OCI-LY1 (cell line): ENCODE measurements at regions not wholly inside any gene's neighbourhood (a gene's known extent, or its start where the extent isn't known, plus 50 kb on each side); places are given as distances from the start of the nearest gene placed in this dataset.

ENCODE experiments used
- H2AFZ ChIP-seq: fragments of 200-600 bp; sonication (generic), shearing (Covaris generic); 2 replicates; pipeline ENCODE4 v1.6.0; 2014; ENCODE audit warnings: antibody characterized with exemption, mild to moderate bottlenecking, low read length
- H3F3A ChIP-seq: fragments of 200-600 bp; sonication (generic), shearing (Covaris generic); 2 replicates; pipeline ENCODE4 v1.6.0; 2014; ENCODE audit warnings: mild to moderate bottlenecking, antibody characterized with exemption, low read length, moderate library complexity; ENCODE audit not compliant: insufficient read depth
- H3K27ac ChIP-seq: fragments of 200-600 bp; sonication (generic); 2 replicates; pipeline ENCODE4 v1.5.1; 2014; ENCODE audit warnings: low read length, mixed run types, mild to moderate bottlenecking, low read depth; ENCODE audit not compliant: poor library complexity, severe bottlenecking
- H3K27me3 ChIP-seq: fragments of 200-600 bp; sonication (generic); 2 replicates; pipeline ENCODE4 v1.6.0; 2014; ENCODE audit warnings: antibody characterized with exemption, mild to moderate bottlenecking, low read length, moderate library complexity; ENCODE audit not compliant: insufficient read depth
- H3K36me3 ChIP-seq: fragments of 200-600 bp; sonication (generic); 2 replicates; pipeline ENCODE4 v1.6.1; 2014; ENCODE audit warnings: mild to moderate bottlenecking, antibody characterized with exemption, low read length, moderate library complexity, mixed read lengths; ENCODE audit not compliant: insufficient read depth
- H3K4me1 ChIP-seq: fragments of 200-600 bp; sonication (generic); 2 replicates; pipeline ENCODE4 v1.5.1; 2014; ENCODE audit warnings: mild to moderate bottlenecking, low read length, moderate library complexity; ENCODE audit not compliant: insufficient read depth, severe bottlenecking
- H3K4me2 ChIP-seq: fragments of 200-600 bp; sonication (generic), shearing (Covaris generic); 2 replicates; pipeline ENCODE4 v1.6.1; 2014; ENCODE audit warnings: low read length
- H3K4me3 ChIP-seq: fragments of 200-600 bp; sonication (generic); 2 replicates; pipeline ENCODE4 v1.5.1; 2014; ENCODE audit warnings: low read length, low read depth, mild to moderate bottlenecking, mixed read lengths; ENCODE audit not compliant: poor library complexity, severe bottlenecking
- H3K79me2 ChIP-seq: fragments of 200-600 bp; shearing (Covaris generic); 2 replicates; pipeline ENCODE4 v1.6.1; 2016; ENCODE audit warnings: mixed run types, low read length, mixed read lengths; ENCODE audit not compliant: insufficient read depth
- H3K9ac ChIP-seq: fragments of 200-600 bp; sonication (generic), shearing (Covaris generic); 2 replicates; pipeline ENCODE4 v1.6.1; 2014; ENCODE audit warnings: mild to moderate bottlenecking, low read length, mixed read lengths
- H3K9me2 ChIP-seq: fragments of 200-600 bp; sonication (generic), shearing (Covaris generic); 2 replicates; pipeline ENCODE4 v1.6.1; 2014; ENCODE audit warnings: low read depth, mild to moderate bottlenecking, low read length, mixed read lengths
- H3K9me3 ChIP-seq: fragments of 200-600 bp; shearing (Covaris generic); 2 replicates; pipeline ENCODE4 v1.6.1; 2014; ENCODE audit warnings: low read length, mixed read lengths
- H4K20me1 ChIP-seq: fragments of 200-600 bp; sonication (generic), shearing (Covaris generic); 2 replicates; pipeline ENCODE4 v1.6.0; 2016; ENCODE audit warnings: mild to moderate bottlenecking, low read length; ENCODE audit not compliant: insufficient read depth
- CTCF ChIP-seq: fragments of 200-600 bp; sonication (generic), shearing (Covaris generic); IDR thresholded peaks from 2 replicates; pipeline ENCODE4 v1.5.1; 2017; ENCODE audit warnings: mild to moderate bottlenecking, antibody characterized with exemption, low read length, moderate library complexity, mixed read lengths
- EZH2 ChIP-seq: fragments of 200-600 bp; sonication (generic), shearing (Covaris generic); IDR thresholded peaks from 2 replicates; pipeline ENCODE4 v1.8.0; 2017; ENCODE audit warnings: borderline replicate concordance, mixed run types, mild to moderate bottlenecking, antibody characterized with exemption, low read length, moderate library complexity, mixed read lengths

DNA sequence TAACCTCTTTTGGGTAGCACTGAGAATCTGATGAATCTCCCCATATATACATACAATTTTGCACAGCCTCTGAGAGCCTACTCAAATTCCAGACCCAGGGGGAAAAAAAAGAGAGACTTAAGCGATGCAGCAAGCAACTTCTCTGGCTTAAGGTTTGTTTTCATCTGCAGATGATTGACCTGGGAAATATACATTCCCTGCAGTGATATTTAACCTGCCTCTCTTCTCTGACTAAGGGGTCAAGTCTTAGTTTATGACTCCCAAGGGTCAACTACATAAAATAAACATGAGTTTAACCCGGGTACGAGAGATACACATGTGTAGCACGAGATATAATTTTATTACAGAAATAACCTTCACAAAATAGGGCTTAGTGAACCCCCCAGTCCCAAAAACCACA lies 737.8 kb downstream of the TUSC7 start:
- TF ChIP-seq CTCF (no peak), EZH2 (no peak)
- no peak overlapping the region for H3K27ac ChIP-seq
- no peak overlapping the region for H2AFZ ChIP-seq
- H3K36me3 ChIP-seq = no peaks in the 10 kb centered on the region
- H3K79me2 ChIP-seq = no peaks in the 10 kb centered on the region
- H3K4me3 ChIP-seq = no peak overlapping the region
- H3K9ac ChIP-seq = no peak overlapping the region
- H3F3A ChIP-seq = no peaks in the 10 kb centered on the region
- no peaks in the 10 kb centered on the region for H3K27me3 ChIP-seq
- H4K20me1 ChIP-seq = no peaks in the 10 kb centered on the region
- H3K4me2 ChIP-seq = no peak overlapping the region
- no peaks in the 10 kb centered on the region for H3K4me1 ChIP-seq
- H3K9me2 ChIP-seq = no peaks in the 10 kb centered on the region
- H3K9me3 ChIP-seq = no peaks in the 10 kb centered on the region

DNA sequence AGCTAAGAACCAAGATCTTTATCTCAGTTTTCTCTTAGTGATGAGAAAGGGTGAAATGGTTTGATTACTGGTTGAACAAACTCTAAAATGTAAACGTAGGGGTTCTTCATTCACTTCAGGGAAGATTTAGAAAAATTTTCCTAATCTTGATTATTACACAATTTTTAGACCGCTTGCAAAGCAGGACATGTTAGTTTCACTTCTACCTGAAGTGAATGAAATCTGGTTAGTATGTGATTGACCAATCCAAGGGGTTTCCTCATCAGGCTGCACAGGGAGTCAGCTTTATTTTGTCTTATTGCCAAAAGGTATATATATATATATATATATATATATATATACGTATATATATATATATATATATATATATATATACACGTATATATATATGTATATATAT lies 740.4 kb downstream of the TUSC7 start:
- Histone ChIP-seq H3K4me1 (no peaks in the 10 kb centered on the region), H3K79me2 (no peaks in the 10 kb centered on the region), H2AFZ (no peak overlapping the region), H4K20me1 (no peaks in the 10 kb centered on the region), H3K9me3 (no peaks in the 10 kb centered on the region), H3K27me3 (no peaks in the 10 kb centered on the region), H3K9me2 (no peaks in the 10 kb centered on the region), H3K27ac (no peak overlapping the region), H3F3A (no peaks in the 10 kb centered on the region), H3K36me3 (no peaks in the 10 kb centered on the region), H3K4me2 (no peak overlapping the region), H3K9ac (no peak overlapping the region), H3K4me3 (no peak overlapping the region)
- TF ChIP-seq CTCF (no peak), EZH2 (no peak)

DNA sequence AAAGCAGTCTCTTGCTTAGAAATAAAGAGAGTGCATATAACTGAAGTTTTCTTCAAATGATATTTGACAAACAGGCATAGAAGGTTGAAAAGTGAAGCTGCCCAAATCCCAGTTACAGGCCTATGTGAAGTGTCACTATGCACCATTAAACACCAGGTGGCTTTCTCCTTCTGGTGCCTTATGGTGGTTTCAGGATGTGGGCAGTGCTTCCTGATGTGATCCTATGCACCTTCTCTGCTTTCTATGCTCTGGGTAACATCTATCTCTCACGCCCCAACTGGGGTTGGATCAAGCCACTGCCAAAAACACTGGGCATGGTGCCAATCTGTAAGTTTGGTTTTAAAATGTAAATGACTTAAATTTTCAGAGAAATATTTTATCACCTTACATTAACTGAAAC lies 744.7 kb downstream of the TUSC7 start:
- TF ChIP-seq CTCF = no peak
- TF ChIP-seq EZH2 = no peak
- no peaks in the 10 kb centered on the region for H4K20me1 ChIP-seq
- no peak overlapping the region for H3K4me3 ChIP-seq
- no peak overlapping the region for H3K9ac ChIP-seq
- H3K9me2 ChIP-seq = no peaks in the 10 kb centered on the region
- no peak overlapping the region for H2AFZ ChIP-seq
- H3F3A ChIP-seq = no peaks in the 10 kb centered on the region
- H3K27ac ChIP-seq = no peak overlapping the region
- no peaks in the 10 kb centered on the region for H3K27me3 ChIP-seq
- no peaks in the 10 kb centered on the region for H3K9me3 ChIP-seq
- H3K36me3 ChIP-seq = no peaks in the 10 kb centered on the region
- no peaks in the 10 kb centered on the region for H3K4me1 ChIP-seq
- H3K4me2 ChIP-seq = no peak overlapping the region
- no peaks in the 10 kb centered on the region for H3K79me2 ChIP-seq
